ENCODE measurements at regions not wholly inside any gene's neighbourhood (a gene's known extent, or its start where the extent isn't known, plus 50 kb on each side); places are given as distances from the start of the nearest gene placed in this dataset.

DNA sequence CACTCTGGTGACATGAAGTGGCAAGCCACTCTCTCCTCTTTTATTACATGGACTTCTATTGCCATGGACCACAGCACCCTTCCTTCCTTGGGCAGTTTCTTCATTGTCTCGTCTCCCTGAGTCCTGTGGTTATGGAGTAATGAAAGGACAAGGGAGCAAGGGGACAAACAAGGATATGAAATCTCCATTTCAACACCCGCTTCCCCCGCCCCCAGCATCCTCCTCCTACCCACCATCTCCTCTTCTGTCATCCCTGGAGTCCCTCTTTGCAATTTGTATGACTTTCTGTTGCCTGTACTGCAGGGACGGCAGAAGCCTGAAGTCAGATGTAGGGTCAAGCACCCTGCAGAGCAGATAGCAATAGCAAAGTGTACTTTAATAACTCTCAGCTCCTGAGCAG lies 300.7 kb upstream of the CLINT1 start:
- H3K9me1 ChIP-seq (ENCODE audit: control insufficient read depth, extremely low read depth, insufficient read depth, low read length): no peaks in the 10 kb centered on the region
- no peak overlapping the region for H3K27ac ChIP-seq (ENCODE audit: control insufficient read depth, insufficient read depth, low read length)
- no peak for FAIRE-seq
- H3K27me3 ChIP-seq (ENCODE audit: control insufficient read depth, extremely low read depth, insufficient read depth, low read length): no peaks in the 10 kb centered on the region
- H3K9ac ChIP-seq (ENCODE audit: control insufficient read depth, extremely low read depth, insufficient read depth, low read length): no peak overlapping the region
- H2AFZ ChIP-seq (ENCODE audit: control insufficient read depth, low read length): no peak overlapping the region
- no peak overlapping the region for H3K4me3 ChIP-seq (ENCODE audit: control insufficient read depth in 2 of 3, extremely low read depth in 1 of 3, insufficient read depth in 2 of 3, low read depth in 1 of 3, low read length in 3 of 3)
- DNase-seq (ENCODE audit: low read depth, low spot score): no peak
- H3K4me2 ChIP-seq (ENCODE audit: control insufficient read depth, extremely low read depth, insufficient read depth, low read depth, low read length): no peak overlapping the region
- no peak for TF ChIP-seq CTCF (optimal IDR thresholded peaks at IDR 0.05 in 1 of 3, IDR thresholded peaks at IDR 0.05 in 1 of 3, conservative IDR thresholded peaks at IDR 0.05 in 1 of 3; ENCODE audit: extremely low read depth in 1 of 3, insufficient read depth in 2 of 3, low read length in 3 of 3)
- no peak for TF ChIP-seq EZH2 (IDR thresholded peaks at IDR 0.05; ENCODE audit: low read length)
- dilution Hi-C loops (cut with MboI; ENCODE audit: extremely low pct_ligation_motif_present, low sequenced_read_pairs): no loop called here
- H3K9me3 ChIP-seq (ENCODE audit: control insufficient read depth, low read depth, low read length): no peaks in the 10 kb centered on the region
- peaks cover 8% of the 10 kb centered on the region for H3K4me1 ChIP-seq (ENCODE audit: control insufficient read depth, extremely low read depth, insufficient read depth, low read length)
- no peaks in the 10 kb centered on the region for H4K20me1 ChIP-seq (ENCODE audit: control insufficient read depth, extremely low read depth, insufficient read depth, low read length)
- H3K79me2 ChIP-seq (ENCODE audit: control insufficient read depth, insufficient read depth, low read length): no peaks in the 10 kb centered on the region
- no peaks in the 10 kb centered on the region for H3K36me3 ChIP-seq (ENCODE audit: control insufficient read depth in 2 of 2, extremely low read depth in 1 of 2, insufficient read depth in 2 of 2, low read length in 2 of 2)

DNA sequence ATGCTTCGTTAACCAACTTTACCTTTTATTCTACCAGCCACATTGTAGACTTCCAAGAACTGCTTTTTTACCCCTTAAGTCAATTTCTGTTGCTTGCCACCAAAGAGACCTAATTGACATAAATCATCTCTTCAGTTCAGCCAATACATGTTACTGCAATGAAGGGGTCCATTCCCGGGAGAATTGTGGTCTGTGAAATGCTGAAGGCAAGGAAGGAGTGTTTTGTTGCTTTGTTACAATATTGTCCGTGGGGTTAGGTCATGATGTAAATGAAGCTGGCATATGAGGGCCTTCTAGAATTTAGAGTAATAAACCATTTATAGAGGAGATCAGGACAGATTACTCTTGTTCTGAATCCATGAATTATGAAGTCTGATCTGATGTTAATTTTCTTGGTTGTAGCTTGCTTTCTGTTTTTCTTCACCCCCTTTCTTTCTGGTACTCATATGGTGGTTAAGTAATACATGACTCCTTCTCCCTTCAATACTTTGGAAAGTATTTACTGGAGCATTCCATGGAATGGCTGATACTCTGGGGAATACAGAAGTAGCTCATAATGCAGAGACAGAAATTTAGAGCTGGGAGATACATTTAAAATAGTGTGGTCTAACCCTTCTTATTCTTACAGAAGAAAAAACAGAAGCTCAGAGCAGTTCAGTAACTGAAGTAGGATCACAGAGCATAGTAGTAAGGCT lies 297.0 kb upstream of the CLINT1 start:
- no peak for FAIRE-seq
- Histone ChIP-seq H3K79me2 (ENCODE audit: control insufficient read depth, insufficient read depth, low read length) (no peaks in the 10 kb centered on the region), H3K4me3 (ENCODE audit: control insufficient read depth in 2 of 3, extremely low read depth in 1 of 3, insufficient read depth in 2 of 3, low read depth in 1 of 3, low read length in 3 of 3) (no peak overlapping the region), H3K4me2 (ENCODE audit: control insufficient read depth, extremely low read depth, insufficient read depth, low read depth, low read length) (no peak overlapping the region), H3K4me1 (ENCODE audit: control insufficient read depth, extremely low read depth, insufficient read depth, low read length) (peaks cover 11% of the 10 kb centered on the region), H3K36me3 (ENCODE audit: control insufficient read depth in 2 of 2, extremely low read depth in 1 of 2, insufficient read depth in 2 of 2, low read length in 2 of 2) (no peaks in the 10 kb centered on the region), H3K9ac (ENCODE audit: control insufficient read depth, extremely low read depth, insufficient read depth, low read length) (no peak overlapping the region), H3K27me3 (ENCODE audit: control insufficient read depth, extremely low read depth, insufficient read depth, low read length) (no peaks in the 10 kb centered on the region), H3K9me1 (ENCODE audit: control insufficient read depth, extremely low read depth, insufficient read depth, low read length) (no peaks in the 10 kb centered on the region), H2AFZ (ENCODE audit: control insufficient read depth, low read length) (no peak overlapping the region), H3K27ac (ENCODE audit: control insufficient read depth, insufficient read depth, low read length) (no peak overlapping the region), H4K20me1 (ENCODE audit: control insufficient read depth, extremely low read depth, insufficient read depth, low read length) (no peaks in the 10 kb centered on the region), H3K9me3 (ENCODE audit: control insufficient read depth, low read depth, low read length) (no peaks in the 10 kb centered on the region)
- DNase-seq (ENCODE audit: low read depth, low spot score): no peak
- TF ChIP-seq EZH2 (IDR thresholded peaks at IDR 0.05; ENCODE audit: low read length) (no peak), CTCF (optimal IDR thresholded peaks at IDR 0.05 in 1 of 3, IDR thresholded peaks at IDR 0.05 in 1 of 3, conservative IDR thresholded peaks at IDR 0.05 in 1 of 3; ENCODE audit: extremely low read depth in 1 of 3, insufficient read depth in 2 of 3, low read length in 3 of 3) (no peak)
- dilution Hi-C loops (cut with MboI; ENCODE audit: extremely low pct_ligation_motif_present, low sequenced_read_pairs): no loop called here

All from keratinocyte (primary cell).